GM12865 (cell line): ENCODE measurements at regions not wholly inside any gene's neighbourhood (a gene's known extent, or its start where the extent isn't known, plus 50 kb on each side); places are given as distances from the start of the nearest gene placed in this dataset.

Experiments used
- DNase-seq: peaks from one replicate; pipeline ENCODE4 v3.0.0; 2010; ENCODE audit warnings: low read depth
- H3K4me3 ChIP-seq: 2 replicates; pipeline ENCODE4 v1.5.1; 2011; ENCODE audit warnings: mild to moderate bottlenecking, low read depth, low read length, control low read depth
- CTCF ChIP-seq: IDR thresholded peaks from 2 replicates; pipeline ENCODE4 v1.5.1; 2011; ENCODE audit warnings: low read length, control low read depth, low read depth, inconsistent platforms; ENCODE audit not compliant: insufficient read depth; ENCODE audit errors: missing control alignments

GRCh38 chr11:11770296-11770695, 71.5 kb upstream of the USP47 start:
- no peak for DNase-seq
- H3K4me3 ChIP-seq, result no peak overlapping the region
- TF ChIP-seq CTCF, result no peak

GRCh38 chr11:11769782-11770181, 72.0 kb upstream of the USP47 start:
- no peak for TF ChIP-seq CTCF
- DNase-seq, result no peak
- H3K4me3 ChIP-seq, result no peak overlapping the region

DNA sequence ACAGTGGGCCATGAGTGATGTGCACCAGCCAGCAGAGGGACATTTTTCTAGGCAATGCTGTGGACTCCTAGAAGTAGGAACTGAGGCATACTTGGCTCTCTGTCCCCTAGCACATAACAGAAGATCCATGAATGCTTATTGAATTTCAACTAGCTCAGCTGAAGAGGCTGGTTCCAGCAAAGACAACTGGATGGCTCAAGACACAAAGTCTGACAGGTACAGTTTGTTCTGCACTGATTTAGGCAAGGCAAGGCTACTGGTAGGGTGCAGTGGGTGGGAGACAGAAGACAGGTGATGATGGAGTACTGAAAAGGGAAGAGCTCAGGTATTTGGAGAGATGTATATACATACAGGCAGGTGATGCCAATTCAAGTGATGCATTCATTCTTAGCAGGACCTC, 72.4 kb upstream of the USP47 start:
- no peak for TF ChIP-seq CTCF
- H3K4me3 ChIP-seq, result no peak overlapping the region
- DNase-seq, result no peak

- TF ChIP-seq CTCF, result no peak
- no peak overlapping the region for H3K4me3 ChIP-seq
- no peak for DNase-seq
Observed at GRCh38 chr11:11764423-11764803, 77.4 kb upstream of the USP47 start.

- DNase-seq, result no peak
- TF ChIP-seq CTCF, result no peak
- no peak overlapping the region for H3K4me3 ChIP-seq
Observed at GRCh38 chr11:11763796-11764422, 77.9 kb upstream of the USP47 start.

DNA sequence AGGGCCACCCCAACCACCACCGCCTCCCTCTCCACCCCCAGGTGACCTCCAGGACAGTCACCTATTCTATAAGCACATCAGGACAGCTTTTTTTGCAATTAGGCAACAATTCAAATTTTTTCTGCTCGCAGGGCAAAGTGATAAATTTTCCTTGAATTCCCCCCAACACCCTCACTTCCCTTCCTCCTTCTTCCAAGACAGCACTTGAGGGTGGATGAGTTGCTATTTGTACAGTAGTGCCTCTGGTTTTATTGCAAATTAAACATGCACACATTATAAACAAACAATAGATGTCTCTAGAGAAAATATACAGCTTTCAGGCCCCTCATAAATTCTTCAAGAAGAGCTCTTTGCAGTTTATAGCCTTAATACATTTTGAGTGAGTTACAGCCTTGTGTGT, 80.9 kb upstream of the USP47 start:
- no peak for DNase-seq
- TF ChIP-seq CTCF, result no peak
- H3K4me3 ChIP-seq, result no peak overlapping the region

DNA sequence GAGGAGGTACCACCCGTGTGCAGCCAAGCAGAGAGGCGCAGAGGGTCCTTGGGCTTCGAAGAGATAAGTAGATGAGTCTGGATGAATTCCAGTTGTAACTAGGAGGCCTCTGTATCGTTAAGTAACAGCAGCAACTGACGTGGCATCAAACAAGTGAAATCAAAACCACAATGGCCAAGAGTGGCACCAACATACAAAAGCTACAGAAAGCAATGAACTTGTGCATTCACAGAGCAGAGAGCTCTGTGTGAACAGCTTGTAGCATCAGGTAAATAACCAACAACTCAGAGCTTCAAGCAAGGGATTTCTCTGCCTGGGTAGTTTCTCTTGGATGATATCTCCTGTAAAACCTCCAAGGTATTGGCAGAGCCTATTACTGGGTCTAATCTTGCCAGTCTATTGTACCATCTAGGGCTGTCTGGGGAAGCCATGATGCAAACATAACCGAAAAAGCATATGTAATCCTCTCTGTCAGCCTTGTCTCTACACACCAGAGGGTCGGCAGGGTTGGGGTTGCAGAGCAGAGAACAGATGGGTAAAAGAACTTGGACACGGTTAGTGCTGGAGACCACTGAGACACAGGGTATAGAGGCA, 83.1 kb upstream of the USP47 start:
- TF ChIP-seq CTCF, result no peak
- no peak overlapping the region for H3K4me3 ChIP-seq
- no peak for DNase-seq
